ENCODE measurements at regions not wholly inside any gene's neighbourhood (a gene's known extent, or its start where the extent isn't known, plus 50 kb on each side); places are given as distances from the start of the nearest gene placed in this dataset.

DNA sequence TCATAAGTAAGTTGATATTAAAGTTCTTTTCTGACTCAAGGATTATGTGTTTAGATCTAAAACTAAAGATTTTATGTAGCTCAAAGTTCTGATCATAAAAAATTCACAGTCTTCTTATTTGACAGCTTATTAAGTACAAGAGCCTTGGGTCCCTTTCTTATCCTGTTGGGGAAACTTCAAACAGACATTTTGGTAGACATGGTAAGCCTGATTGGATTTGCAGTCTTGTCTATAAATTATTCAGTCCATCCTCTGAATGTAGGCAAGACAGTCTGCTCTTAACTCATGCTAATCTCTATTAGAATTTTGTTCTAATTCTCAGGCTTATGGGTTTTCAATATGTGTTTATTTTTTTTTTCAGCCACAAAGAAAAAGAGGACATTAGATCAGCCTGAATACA, 1718.7 kb upstream of the SLC10A2 start:
- no peak for DNase-seq

DNA sequence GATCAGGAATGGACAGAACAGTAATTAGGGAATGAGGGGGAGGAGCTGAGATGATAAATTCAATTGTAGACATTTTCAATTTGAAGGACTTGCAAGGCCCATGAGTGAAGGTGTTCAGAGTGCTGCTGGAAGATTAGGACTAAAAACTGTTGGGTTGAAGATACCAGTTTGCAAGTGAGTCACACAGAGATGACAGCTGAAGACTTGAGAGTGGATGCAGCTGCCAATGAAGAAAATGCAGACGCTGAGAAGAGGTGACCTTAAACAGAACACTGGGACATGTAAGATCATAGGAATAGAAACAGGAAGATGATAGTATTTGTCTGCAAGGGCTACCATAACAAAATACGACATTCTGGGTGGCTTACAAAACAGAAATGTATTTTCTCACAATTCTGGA, 1716.5 kb upstream of the SLC10A2 start:
- no peak for DNase-seq

DNA sequence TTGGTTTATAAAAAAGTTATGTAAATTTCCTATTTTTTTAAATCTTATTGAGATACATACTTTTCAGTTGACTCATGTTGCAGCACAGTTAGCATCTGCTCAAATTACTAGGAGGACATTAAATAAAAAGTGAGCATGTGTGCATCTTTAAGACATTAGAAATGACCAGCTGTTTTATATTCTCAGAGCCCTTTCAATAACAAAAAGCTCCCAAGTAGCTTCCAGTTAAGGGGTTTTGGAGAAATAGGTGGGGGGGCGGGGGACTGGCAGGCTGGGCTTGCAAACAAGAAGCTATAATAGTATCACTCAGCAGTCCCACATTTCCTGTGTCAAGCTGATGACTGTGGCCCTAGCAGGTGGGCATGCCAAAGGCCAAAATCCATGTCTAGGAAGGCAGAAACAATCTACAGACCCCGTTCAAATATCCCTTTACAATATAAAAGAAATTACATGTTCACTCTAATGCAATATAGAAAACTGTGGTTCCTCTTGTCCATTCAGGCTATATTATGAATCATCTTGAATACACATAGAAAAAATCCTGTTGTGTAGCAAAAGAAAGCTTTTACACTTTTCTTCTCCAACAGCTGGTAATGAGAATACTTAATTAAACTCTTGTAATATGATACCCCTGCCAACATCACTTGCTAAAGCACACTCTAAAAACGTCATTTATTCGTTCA, 1713.2 kb upstream of the SLC10A2 start:
- peak; percentile 53 for DNase-seq

DNA sequence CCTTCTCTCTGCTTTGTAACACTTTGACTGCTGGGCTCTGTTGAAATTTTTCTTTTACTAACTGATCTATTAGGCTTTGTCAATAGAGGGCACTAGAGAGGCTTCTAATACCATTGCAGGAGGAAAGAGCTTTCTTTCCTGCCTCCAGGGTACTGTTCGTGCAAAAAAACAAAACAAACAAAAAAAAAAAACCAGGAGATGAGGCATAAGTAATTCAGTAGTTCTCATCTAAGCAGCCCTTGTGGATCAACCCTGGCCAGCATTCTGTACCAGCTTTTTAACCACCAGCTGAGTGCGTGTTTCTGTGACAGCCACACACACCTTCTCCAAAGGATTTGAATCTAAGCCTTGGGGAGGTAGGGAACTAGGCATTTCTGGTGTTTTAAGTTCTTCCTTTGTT, 1707.6 kb upstream of the SLC10A2 start:
- DNase-seq, result peak; percentile 57

DNA sequence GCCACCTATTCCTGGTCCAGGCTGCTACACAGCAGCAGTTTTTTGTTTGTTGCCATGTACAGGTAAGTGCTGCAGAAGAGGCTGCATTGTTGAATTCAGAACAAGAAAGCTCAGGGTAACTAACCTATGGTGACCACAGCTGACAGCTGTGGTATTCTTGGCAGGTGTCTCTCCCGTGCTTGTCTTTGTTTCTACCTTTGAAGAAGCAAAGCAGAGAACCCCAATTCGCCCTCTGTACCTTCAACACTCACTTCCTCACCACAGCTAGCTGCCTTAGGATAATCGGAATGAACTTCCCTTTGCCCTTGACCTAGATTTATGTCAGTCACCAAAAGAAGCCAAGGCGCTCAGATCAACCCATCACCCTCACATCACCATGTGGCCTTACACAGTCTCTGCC, 1703.3 kb upstream of the SLC10A2 start:
- DNase-seq, result no peak

DNA sequence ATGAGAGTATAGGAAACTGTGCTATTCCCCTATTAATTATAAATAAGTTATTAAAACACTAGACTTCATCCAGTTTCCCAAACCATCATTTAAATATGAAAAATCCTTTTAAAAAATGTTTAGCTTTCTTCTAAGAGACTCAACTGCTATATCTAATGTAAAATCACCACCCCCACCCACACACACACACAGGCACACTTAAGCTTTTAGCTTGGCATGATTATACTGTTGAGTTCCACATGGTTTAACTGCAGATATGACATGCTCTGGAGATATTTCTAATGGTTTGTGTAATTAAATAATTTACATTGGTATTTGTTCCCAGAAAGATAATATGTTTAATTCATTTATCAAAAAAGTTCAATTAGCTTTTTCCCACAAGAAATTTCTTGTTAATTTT, 1700.1 kb upstream of the SLC10A2 start:
- DNase-seq, result no peak

DNA sequence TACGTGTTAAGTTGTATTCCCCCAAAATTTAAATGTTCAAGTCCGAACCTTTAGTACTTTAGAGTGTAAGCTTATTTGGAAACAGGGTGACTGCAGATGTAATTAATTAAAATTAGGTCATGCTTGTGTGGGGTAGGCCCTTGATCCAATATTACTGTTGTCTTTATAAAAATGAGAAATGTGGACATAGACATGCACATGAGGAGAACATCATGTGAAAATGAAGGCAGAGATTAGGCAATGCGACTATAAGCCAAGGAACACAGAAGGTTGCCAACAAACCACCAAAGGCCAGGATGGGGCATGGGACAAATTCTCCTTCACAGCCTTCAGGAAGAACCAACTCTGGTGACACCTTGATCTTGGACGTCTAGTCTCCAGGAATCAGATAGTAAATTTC, 1698.4 kb upstream of the SLC10A2 start:
- no peak for DNase-seq

DNA sequence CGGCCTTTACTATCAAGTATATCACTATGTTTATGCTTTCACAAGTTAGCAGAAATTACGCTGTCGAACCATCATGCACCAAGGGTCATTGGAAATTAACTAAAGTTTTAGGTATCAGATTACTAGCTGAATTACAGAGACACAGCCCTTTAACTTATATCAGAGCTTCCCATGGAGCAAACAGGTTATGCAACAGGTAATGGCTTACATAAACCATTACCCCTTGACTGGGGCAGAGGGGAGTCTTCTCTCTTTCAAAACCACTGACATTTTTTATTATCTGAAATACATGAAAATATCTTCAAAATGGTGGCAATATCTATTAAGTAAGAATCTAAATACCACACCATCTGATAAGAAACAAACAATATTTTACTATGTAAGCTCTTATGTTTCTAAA, 1692.9 kb upstream of the SLC10A2 start:
- DNase-seq, result no peak

DNA sequence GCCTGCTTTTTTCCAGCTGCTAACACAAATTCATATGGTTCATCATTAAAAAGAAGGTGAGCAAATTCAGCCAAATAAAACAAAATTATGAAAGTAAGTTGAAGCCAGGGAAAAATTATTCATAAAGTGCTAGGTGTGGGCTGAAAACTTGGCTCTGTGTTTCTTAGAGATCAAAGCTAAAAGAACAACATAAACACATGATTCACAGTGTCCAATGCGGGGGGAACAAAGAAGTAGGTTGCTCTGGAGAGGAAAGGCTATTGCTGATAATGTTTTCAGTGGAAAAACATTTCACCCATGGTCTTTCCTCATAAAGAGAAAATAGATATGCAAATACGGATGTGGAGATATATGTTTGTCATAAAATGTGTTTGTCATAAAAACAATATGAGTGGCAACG, 1691.5 kb upstream of the SLC10A2 start:
- no peak for DNase-seq

DNA sequence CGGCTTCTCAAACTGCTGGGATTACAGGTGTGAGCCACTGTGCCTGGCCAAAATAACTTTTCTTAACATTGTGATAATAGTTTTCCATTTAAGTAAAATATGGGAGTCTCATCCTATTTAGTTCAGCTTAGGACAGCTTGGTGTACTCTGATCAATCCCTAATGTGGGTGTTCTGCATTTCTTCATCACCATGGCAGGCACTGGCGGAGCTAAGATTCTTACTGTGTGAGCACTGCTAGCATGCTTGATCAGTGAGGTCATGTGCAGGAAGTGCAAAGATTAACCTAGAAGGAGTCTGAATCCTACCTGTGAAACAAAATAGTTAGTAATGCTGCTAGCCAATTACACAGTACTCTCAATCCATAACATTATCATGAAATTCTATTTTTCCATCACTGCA, 1684.2 kb upstream of the SLC10A2 start:
- DNase-seq, result peak; percentile 3

DNA sequence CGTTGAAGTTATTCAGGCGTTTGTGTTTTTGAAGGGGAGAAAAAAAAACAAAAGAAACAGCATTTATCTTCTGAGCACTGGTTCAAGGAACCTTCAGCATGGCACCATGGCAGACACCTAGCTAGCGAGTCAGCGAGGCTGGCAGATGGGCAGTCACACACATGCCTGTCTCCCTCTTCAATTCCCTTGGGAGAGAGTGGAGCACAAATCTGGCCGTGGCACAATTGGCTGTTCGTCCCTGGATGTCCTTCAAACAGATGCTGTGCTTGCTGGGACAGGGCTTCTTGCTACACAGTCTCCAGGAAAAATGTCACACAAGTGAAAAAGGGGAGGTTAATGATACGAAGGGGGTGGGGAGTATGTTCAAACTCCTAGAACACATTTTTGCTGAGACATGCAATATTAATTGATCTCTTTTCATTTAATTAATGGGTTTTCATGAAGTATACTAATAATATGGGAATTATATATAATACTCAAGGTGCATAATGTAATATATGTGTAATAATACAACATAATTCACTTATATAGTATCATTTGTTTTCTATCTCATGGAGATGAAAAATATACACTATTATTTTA, 1674.5 kb upstream of the SLC10A2 start:
- no peak for DNase-seq

DNA sequence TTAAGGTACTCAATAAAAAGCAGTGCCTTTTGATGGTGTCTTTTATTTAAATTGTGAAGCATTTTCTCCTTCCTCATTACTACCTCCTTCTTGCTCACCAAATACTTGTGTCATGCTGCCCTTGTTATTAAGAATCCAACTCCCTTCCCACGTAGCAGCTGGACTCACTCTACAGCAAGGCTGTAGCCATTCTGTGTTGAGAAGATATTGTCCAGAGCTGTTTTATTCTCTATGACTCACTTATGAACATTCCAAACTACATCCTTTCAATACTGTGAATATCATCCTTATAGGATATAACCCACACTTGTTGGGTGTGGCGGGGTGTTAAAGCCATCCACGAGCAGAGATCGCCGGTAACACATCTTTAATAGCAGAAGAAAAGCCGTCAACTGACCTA, 1671.5 kb upstream of the SLC10A2 start:
- peak; percentile 3 for DNase-seq

DNA sequence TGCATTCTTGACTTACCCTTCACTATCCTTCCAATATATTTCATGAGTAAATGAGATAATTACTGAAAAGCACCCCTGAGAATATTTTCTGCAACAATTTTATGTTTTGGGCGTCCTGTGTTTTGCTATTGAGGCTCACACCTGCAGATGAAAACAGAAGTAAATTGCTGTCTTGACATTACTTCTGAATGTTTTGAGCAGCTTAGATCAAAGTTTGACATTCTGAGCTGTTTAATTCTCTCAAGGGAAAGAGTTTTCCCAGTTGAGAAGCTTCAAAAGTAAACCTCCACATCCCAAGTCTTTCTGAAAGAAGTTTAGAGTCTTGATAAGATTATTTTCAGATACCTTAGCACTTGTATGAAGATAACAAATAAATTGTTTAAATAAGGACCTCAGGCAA, 1667.2 kb upstream of the SLC10A2 start:
- no peak for DNase-seq

DNA sequence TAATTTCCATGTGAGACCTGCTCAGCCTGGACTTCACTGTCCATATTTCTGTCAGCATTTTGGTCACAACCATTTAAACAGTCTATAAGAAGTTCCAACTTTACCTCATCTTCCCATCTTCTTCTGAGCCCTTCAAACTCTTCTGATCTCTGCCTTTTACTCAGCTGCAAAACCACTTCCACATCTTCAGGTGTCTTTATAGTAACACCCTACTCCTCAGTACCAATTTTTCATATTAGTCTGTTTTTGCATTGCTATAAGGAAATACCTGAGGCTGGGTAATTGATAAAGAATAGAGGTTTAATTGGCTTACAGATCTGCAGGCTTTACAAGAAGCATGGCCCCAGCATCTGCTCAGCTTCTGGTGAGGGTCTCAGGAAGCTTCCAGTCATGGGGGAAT, 1648.9 kb upstream of the SLC10A2 start:
- DNase-seq, result no peak

DNA sequence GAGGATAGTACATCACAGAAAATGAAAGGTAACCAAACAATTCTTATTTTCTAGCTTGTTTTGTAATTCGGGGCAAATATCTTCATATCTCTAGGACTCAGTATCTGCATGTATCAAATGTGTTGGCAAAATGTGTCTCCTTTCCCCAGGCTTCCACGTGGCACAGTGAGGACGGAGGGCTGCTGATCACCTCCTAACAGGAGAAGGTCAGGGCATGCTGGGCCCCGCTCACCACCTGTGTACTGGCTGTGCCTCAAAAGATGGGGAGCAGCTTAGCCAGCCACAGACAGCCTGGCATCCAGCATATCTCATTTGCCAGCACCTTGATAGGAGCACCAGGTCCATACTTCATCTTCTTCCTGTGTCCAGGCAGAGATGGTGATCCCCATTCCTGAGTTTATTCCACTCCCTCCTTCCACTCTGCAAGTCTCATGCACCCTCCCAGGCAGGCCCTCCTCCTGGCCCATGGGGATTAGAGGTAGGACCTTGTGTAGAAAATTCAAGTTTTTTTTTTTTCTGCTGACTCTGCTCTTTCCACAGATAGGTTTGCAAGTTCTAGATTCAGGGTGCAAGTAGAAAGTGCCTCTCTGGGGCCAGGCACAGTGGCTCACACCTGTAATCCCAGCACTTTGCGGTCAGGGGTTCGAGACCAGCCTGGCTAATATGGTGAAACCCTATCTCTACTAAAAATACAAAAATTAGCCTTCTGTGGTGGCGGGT, 1639.0 kb upstream of the SLC10A2 start:
- no peak for DNase-seq

DNA sequence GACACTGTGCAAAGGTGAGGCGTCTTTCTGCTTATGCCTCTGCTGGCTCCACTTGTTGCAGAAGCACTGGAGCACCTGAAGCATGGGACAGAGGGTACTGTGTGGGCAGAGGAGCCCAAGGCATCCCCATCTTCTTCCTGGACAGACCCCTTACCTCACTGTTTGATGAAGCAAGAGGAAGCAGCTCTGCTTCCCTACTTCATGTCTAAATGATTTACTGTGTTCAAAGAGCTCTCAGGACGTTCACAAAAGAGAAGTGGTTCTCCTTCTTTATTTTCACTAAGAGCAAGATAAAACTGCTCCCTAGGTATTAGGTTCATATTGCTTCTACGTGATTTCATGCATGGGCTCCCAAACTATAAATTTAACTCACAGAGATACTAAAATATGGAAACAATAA, 1635.4 kb upstream of the SLC10A2 start:
- DNase-seq, result no peak

DNA sequence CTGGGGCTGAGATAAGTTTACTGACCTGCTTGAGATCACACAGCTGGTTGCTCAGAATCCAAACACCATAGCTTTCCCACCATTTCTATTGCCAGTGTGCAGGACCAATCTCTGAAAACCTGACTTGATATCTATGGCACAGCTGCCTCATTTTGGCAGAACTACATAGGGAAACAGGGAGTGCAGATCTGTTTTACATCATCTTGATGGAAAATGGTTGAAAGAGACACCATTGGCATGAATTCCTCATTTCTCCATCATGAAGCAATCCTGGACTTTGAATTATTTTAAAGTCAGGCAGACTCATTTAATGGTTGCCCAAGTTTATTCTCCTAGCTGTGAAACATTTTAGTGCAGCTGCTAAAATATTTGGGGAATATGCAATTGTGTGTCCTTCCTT, 1628.2 kb upstream of the SLC10A2 start:
- DNase-seq, result no peak

DNA sequence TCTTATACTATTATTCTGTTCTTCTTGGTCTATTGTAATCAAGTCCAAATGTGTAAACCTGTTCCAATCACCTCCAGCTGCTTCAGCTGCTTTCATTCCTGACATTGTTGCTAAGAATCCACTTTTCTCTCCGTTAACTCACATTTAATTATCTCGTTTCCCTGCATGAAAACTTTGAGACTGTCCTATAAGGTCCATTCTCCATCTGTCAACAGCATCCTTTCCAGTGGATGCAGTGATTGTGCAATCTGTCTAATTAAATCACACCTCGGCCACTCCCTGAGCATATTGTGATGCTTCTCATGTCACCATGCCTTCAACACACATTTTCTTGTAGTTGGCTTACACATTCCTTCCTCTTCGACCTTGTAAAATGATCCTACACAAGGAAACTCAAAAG, 1626.9 kb upstream of the SLC10A2 start:
- DNase-seq, result no peak

DNA sequence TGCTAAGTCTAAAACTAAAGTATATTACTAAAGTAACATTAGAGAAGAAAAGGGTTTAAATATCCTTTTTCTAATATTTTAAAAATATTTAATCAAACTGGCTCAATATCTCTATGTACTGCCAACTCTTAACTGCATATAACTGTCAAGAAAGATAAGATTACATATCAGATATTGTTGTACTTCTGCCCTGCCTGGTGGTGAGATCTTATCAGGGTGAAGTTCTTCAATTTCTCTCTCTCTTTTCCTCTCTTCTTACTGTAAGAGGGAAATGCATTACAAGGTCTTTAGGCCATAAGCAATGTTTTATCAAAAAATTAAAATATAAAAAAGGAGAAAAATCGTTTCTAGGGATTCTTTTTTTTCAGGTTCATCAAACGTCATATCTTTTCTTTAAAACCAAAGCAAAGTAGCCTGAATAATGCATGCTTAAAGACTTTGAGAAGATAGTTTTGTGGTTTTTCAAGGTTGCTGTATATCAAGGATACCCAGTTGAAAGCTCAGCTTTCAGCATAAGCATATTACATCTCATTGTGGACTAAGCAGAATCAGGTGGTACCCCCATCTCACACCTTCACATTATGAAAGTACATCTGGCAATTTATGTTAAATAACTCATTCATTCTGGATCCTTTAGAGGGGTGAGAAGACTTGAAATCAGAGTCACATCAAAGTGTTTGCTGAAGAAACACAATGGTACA, 1625.7 kb upstream of the SLC10A2 start:
- no peak for DNase-seq

DNA sequence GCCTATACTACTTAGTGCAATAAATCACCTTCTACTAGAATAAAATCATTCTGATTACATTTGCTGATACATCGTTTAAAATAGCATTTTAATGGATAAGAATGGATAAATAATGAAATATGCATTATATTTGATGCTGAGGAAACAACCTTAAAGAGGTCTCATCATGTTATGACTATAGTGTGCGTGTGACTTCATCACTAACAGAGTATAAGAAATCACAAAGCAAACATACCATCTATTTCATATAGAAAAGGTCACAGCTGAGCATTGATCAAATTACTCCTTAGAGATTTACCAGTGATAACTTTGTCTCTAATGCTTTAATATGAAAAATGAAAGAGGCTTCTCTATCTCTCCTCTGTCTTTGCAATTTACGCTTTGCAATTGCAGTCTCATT, 1620.3 kb upstream of the SLC10A2 start:
- no peak for DNase-seq

DNA sequence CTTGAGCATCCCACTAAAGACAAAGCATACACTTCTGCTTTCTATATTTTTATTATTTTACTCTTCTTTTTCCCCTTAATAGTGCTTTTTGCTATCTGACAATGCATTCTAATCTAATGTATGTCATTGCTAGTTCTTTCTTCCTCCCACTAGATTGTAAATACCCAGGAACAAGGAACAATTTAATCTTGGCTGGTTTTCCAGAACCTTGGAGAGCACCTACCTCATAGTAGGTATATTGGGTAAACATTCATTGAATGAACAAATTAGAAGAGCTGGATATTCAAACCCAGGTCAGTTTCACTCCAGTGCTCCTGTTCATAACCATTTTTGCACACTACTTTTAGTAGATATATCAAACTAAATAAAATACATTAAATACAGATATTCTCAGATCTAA, 1617.6 kb upstream of the SLC10A2 start:
- DNase-seq, result no peak

DNA sequence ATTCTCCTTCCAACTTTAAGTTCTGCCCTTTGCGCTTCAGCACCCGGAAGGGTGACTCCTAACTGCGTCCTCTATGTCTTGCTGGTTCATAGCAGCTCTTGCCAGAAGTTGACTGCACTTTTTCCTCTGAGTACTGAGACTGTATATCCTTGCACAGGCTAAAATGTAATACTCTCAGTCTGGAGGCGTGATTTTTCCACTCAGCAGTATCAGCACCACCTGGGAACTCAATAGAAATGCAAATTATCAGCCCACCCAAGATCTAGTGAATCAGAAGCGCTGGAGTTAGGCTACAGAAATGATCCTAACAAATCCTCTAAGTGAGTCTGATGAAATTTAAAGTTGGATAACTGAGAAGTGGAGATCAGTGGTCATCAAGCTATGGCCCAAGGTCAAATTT, 1611.9 kb upstream of the SLC10A2 start:
- DNase-seq, result no peak

DNA sequence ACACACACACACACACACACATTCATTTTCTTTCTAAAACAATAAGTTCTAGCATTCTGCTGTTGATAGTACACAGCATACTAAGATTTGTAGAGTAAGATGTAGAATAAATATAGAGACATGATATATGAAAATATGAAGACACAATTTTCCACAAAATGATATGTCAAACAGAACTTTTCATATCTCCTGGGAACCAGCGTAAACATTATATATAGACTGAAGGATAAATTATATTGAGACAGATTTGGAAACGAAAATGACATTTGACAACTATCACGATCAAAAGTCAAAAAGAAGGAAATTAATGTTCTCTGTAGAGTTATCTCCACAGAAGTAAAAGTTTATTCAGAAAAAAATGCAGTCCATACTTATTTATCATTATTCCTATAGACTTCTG, 1605.7 kb upstream of the SLC10A2 start:
- no peak for DNase-seq

DNA sequence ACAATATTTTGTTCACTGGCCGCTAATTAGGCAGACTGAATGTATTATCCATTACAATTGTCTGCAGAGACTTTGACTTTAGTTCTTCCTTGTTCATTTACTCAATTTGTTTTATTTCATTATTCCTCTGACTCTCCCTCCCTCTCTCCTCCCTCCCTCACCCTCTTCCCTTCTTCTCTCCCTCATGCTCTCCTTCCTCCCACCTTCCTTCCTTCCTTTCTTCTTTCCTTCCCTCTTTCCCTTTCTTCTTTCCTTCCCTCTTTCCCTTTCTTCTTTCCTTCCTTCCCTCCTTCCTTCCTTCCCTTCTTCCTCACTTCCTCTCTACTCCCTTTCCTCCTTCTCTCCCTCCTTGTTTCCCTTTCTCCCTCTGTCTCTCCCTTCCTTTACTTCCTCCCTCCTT, 1591.0 kb upstream of the SLC10A2 start:
- DNase-seq, result no peak

All from fibroblast of skin of right biceps (primary cell).